ENCODE measurements at regions not wholly inside any gene's neighbourhood (a gene's known extent, or its start where the extent isn't known, plus 50 kb on each side); places are given as distances from the start of the nearest gene placed in this dataset.

- peak; percentile 12 for DNase-seq
Measured at GRCh38 chr5:173557123-173557903, 59.1 kb downstream of the BOD1 start.

DNA sequence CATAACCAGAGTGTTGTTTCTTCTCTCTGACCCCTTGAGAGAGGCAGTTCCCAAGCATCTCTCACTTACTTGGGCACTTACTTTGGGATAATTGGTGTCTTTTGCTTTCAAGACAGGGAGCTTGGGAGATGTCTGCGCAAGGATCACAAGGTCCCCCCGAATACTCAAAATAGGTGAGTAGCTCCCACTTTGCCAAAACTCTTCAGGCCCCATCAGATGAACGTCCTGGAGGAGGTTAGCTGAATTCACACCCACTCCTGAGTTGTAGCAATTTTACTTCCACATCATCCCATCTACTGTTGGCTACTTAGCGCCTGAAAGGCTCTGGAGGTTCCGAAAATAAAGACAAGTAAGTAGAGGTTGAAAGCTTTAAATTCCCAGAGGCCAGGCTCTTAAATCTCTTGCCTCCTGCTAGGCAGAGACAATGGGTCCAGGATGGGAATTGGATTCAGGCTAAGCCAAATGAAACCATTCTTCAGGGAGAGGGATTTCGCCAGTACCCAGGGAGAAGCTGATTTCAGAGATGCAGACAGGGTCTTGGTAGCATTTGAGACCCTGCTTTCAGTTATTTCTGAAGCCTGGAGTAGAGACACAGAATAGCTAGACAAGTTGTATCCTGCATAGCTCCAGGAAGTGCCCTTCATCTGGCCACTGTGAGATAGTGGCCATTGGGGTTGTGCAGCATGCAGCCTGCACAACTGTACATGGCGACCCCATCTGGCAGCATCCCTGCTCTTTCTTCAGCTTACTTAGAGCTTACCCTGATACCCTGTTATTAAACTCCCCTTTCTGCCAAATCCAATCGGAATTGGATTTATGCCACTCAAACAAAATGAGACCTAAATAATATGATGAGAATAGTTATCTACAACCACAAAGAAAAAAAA lies 60.1 kb downstream of the BOD1 start:
- DNase-seq: no peak

GRCh38 chr5:173554989-173555705 lies 61.3 kb downstream of the BOD1 start:
- no peak for DNase-seq

DNA sequence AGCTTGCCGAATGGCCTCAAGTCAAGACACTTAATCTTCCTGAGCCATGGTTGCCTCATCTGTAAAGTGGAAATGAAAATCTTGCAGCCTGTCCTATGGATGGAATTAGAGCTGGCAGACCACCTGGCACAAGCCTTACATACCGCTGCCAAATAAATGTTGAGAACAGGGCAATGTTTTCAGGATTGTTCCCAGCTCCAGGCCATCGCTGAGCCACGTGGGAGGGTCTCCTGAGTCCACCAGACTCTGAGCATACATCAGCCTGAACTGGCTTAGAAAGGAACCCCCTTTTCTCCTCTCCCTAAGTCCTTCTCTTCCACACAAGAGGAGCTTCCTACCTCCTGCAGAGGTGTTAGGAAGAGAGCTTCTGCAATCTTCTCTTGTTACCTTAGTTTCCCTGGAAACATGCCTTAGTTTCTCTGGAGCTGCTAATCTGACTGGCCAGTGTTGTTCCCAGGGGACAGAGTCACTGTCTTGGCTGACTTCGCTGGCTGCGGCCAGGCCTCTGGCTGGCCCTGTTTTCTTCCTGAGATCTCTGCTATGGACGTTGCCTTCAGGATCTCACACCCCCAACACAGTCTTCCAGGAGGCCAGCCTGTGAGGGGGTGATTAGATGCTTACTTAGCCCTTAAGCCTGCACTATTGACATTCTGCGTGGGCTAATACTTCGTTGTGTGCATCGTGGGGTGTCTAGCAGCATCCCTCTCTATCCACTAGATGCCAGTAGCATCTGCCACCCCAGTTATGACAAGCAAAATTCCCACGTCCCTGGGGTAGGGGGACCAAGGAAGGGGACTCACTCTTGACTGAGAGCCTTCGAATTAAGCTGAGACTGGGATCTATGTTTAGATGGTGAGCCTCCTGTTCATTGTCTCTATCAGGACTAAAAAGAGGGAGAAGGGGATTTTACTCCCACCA lies 62.2 kb downstream of the BOD1 start:
- DNase-seq: no peak

DNA sequence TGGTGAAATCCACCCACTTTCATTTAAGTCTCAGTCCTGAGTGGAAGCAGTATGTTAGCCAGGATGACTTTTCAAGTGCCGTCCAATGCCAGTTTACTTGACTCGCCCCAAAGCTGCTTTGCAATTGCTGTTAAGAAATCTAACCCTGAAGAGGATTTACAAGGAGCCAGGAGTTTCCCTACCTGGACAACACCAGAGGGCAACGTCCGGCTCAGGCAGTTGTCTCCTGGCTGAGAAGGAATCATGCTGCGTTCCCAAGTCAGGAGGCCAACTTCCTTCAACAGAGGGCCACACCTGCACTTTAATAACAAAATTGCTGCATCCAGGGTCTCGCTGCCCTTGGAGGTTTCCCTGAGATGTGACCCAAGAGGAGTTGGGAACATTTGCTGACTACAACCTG lies 65.8 kb downstream of the BOD1 start:
- no peak for DNase-seq

GRCh38 chr5:173549644-173550043 lies 66.8 kb downstream of the BOD1 start:
- DNase-seq: no peak

- no peak for DNase-seq
Measured at GRCh38 chr5:173547579-173547978, 68.9 kb downstream of the BOD1 start.

- DNase-seq: no peak
Measured at GRCh38 chr5:173542964-173543363, 73.5 kb downstream of the BOD1 start.

GRCh38 chr5:173542159-173542558 lies 74.3 kb downstream of the BOD1 start:
- DNase-seq: no peak

- no peak for DNase-seq
Measured at GRCh38 chr5:173538654-173539053, 77.8 kb downstream of the BOD1 start.

GRCh38 chr5:173538018-173538417 lies 78.4 kb downstream of the BOD1 start:
- no peak for DNase-seq

- DNase-seq: no peak
Measured at GRCh38 chr5:173537228-173537627, 79.2 kb downstream of the BOD1 start.

- no peak for DNase-seq
Measured at GRCh38 chr5:173535976-173536639, 80.3 kb downstream of the BOD1 start.

GRCh38 chr5:173535166-173535975 lies 81.1 kb downstream of the BOD1 start:
- no peak for DNase-seq

- no peak for DNase-seq
Measured at GRCh38 chr5:173534664-173535063, 81.8 kb downstream of the BOD1 start.

DNA sequence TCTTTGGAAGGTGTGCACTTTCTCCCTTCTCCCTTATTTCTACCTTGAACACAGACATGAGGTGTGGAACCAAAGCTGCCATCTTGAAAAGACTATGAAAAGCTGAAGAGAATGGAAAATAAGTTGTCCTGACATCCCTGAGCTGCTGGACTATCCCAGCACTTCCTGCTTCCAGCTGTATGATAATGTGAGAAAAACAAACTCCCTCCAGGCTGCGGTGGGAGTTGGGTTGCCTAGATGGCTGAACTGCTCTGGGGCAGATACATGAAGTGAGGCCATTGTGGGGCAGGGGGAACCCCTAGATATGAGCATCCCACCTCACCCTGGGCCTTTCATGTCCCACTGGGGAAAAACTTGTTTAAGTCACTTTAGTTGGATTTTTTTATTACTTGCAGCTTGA lies 82.4 kb downstream of the BOD1 start:
- DNase-seq: no peak

GRCh38 chr5:173532689-173533250 lies 83.7 kb downstream of the BOD1 start:
- no peak for DNase-seq

GRCh38 chr5:173531863-173532262 lies 84.6 kb downstream of the BOD1 start:
- no peak for DNase-seq

DNA sequence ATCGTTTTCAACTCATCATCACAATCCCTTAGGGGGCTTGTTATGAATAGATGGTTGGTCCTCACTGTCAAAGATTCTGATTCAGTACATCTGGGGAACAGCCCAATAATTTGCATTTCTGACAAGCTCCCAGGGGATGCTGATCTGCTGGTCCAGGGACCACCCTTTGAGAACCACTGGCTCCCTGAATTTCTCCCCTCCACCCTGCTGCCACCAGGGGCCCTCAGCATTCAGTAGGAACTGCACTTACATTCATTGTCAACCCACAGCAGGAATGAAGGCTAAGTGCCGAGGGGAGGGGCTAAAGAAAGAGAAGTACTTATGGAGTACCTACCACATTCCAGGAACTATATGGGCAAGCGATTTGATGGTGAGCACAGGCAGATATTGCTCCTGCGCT lies 85.9 kb downstream of the BOD1 start:
- DNase-seq: no peak

GRCh38 chr5:173529861-173530260 lies 86.6 kb downstream of the BOD1 start:
- no peak for DNase-seq

All from muscle of arm (tissue), 1 donor.